SU-DHL-6 (cell line): ENCODE measurements at regions not wholly inside any gene's neighbourhood (a gene's known extent, or its start where the extent isn't known, plus 50 kb on each side); places are given as distances from the start of the nearest gene placed in this dataset.

Experiments
- H2AFZ ChIP-seq: fragments of 200-600 bp; sonication (generic); 2 replicates; pipeline ENCODE4 v1.6.1; 2014; ENCODE audit warnings: low read depth, mild to moderate bottlenecking, moderate library complexity, mixed read lengths, antibody characterized with exemption, low read length; ENCODE audit not compliant: severe bottlenecking
- H3F3A ChIP-seq: fragments of 200-600 bp; shearing (Covaris generic); 2 replicates; pipeline ENCODE4 v1.6.0; 2016; ENCODE audit warnings: antibody characterized with exemption, mild to moderate bottlenecking; ENCODE audit not compliant: insufficient read depth
- H3K27ac ChIP-seq: fragments of 200-600 bp; sonication (generic); 2 replicates; pipeline ENCODE4 v1.5.1; 2016; ENCODE audit warnings: low read depth, mild to moderate bottlenecking, low read length, moderate library complexity, mixed read lengths
- H3K27me3 ChIP-seq: fragments of 200-600 bp; sonication (generic), shearing (Covaris generic); 2 replicates; pipeline ENCODE4 v1.6.0; 2014; ENCODE audit warnings: mild to moderate bottlenecking, low read length
- H3K36me3 ChIP-seq: fragments of 200-600 bp; sonication (generic); 2 replicates; pipeline ENCODE4 v1.6.1; 2014; ENCODE audit warnings: mild to moderate bottlenecking, low read length, mixed read lengths
- H3K4me2 ChIP-seq: fragments of 300-600, 200-600 bp; shearing (Covaris generic), sonication (generic); 2 replicates; pipeline ENCODE4 v1.6.0; 2014; ENCODE audit warnings: low read length, low read depth, mild to moderate bottlenecking; ENCODE audit not compliant: poor library complexity, severe bottlenecking
- H3K4me3 ChIP-seq: fragments of 200-600 bp; sonication (generic); 2 replicates; pipeline ENCODE4 v1.5.1; 2014; ENCODE audit warnings: antibody characterized with exemption, low read length, mild to moderate bottlenecking, mixed read lengths; ENCODE audit not compliant: insufficient read depth, poor library complexity, severe bottlenecking
- H3K79me2 ChIP-seq: fragments of 200-600 bp; sonication (generic); 2 replicates; pipeline ENCODE4 v1.6.1; 2014; ENCODE audit warnings: mild to moderate bottlenecking, low read length, moderate library complexity; ENCODE audit not compliant: insufficient read depth
- H3K9ac ChIP-seq: fragments of 200-600 bp; sonication (generic); 2 replicates; pipeline ENCODE4 v1.7.0; 2014; ENCODE audit warnings: mild to moderate bottlenecking, low read length
- H3K9me2 ChIP-seq: fragments of 200-600 bp; sonication (generic); replicated peaks from 2 replicates; pipeline ENCODE4 v1.6.1; 2014; ENCODE audit warnings: low read length; ENCODE audit not compliant: insufficient read depth
- H3K9me3 ChIP-seq: fragments of 200-600 bp; sonication (generic); 2 replicates; pipeline ENCODE4 v1.6.1; 2014; ENCODE audit warnings: low read length, mixed read lengths; ENCODE audit not compliant: insufficient read depth
- H4K20me1 ChIP-seq: fragments of 200-600 bp; sonication (generic); 2 replicates; pipeline ENCODE4 v1.6.1; 2014; ENCODE audit warnings: low read depth, mild to moderate bottlenecking, antibody characterized with exemption, low read length, moderate library complexity, mixed read lengths
- EZH2phosphoT487 ChIP-seq: fragments of 200-600 bp; sonication (generic), shearing (Covaris generic); conservative IDR thresholded peaks from 2 replicates; pipeline ENCODE4 v1.6.1; 2018; ENCODE audit warnings: mild to moderate bottlenecking, antibody characterized with exemption, low read length, moderate library complexity, mixed read lengths
- TF ChIP-seq, protein P1 (sequence below): fragments of 200-600 bp; sonication (generic); IDR thresholded peaks from one replicate; pipeline ENCODE4 v1.5.1; 2017; ENCODE audit warnings: antibody characterized with exemption, mild to moderate bottlenecking, low read length, moderate library complexity; ENCODE audit not compliant: insufficient read depth, poor library complexity, severe bottlenecking

DNA sequence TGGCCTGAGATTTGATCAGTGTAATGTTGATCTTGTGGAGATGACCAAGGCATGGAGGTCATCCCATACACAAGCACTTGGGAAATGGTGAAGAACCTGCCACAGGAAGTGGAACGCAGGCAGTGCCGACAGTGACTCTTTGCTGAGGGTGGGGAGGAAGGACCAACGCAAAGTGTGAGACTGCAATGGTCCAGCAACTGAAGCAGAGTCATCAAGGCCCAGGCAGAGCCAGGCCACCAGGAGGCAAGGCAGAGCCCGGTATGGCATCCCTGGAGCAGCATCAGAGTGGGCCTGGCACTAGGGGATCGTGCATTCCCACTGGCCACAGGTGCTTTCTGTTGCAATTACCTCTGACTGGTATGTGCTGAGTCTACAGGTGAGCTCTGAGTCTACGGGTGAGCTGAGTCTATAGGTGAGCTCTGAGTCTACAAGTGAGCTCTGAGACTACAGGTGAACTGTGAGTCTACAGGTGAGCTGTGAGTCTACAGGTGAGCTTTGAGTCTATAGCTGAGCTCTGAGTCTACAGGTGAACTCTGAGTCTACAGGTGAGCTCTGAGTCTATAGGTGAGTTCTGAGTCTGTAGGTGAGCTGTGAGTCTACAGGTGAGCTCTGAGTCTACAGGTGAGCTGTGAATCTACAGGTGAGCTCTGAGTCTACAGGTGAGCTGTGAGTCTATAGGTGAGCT, 132.9 kb downstream of the KLF6 start:
- no peaks in the 10 kb centered on the region for H4K20me1 ChIP-seq
- no peak overlapping the region for H3K9ac ChIP-seq
- no peaks in the 10 kb centered on the region for H3K9me2 ChIP-seq
- no peak overlapping the region for H3K4me3 ChIP-seq
- TF ChIP-seq EZH2phosphoT487, result no peak
- TF ChIP-seq, protein P1, sequence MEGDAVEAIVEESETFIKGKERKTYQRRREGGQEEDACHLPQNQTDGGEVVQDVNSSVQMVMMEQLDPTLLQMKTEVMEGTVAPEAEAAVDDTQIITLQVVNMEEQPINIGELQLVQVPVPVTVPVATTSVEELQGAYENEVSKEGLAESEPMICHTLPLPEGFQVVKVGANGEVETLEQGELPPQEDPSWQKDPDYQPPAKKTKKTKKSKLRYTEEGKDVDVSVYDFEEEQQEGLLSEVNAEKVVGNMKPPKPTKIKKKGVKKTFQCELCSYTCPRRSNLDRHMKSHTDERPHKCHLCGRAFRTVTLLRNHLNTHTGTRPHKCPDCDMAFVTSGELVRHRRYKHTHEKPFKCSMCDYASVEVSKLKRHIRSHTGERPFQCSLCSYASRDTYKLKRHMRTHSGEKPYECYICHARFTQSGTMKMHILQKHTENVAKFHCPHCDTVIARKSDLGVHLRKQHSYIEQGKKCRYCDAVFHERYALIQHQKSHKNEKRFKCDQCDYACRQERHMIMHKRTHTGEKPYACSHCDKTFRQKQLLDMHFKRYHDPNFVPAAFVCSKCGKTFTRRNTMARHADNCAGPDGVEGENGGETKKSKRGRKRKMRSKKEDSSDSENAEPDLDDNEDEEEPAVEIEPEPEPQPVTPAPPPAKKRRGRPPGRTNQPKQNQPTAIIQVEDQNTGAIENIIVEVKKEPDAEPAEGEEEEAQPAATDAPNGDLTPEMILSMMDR, result no peak
- no peak overlapping the region for H3K27ac ChIP-seq
- H3K9me3 ChIP-seq, result no peaks in the 10 kb centered on the region
- H3F3A ChIP-seq, result no peaks in the 10 kb centered on the region
- no peaks in the 10 kb centered on the region for H3K27me3 ChIP-seq
- no peaks in the 10 kb centered on the region for H3K79me2 ChIP-seq
- no peak overlapping the region for H2AFZ ChIP-seq
- no peak overlapping the region for H3K4me2 ChIP-seq
- no peaks in the 10 kb centered on the region for H3K36me3 ChIP-seq

DNA sequence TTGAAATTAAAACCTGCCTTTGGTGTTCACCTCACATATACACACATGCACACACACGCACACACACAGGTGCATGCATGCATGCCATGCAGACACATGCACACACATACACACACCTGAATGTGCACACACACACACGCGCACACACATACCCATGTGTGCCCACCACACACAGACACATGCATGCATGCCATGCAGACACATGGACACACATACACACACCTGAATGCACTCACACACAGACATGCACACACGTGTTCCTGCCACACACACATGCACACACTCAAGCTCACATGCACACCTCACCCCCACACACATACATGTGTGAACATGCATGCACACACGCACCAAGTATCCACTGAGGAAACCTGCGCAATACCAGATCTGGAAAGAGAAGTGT, 136.4 kb downstream of the KLF6 start:
- H3K9me3 ChIP-seq, result no peaks in the 10 kb centered on the region
- no peaks in the 10 kb centered on the region for H3K9me2 ChIP-seq
- H3K4me2 ChIP-seq, result no peak overlapping the region
- H3K36me3 ChIP-seq, result no peaks in the 10 kb centered on the region
- H2AFZ ChIP-seq, result no peak overlapping the region
- H3K9ac ChIP-seq, result no peak overlapping the region
- TF ChIP-seq, protein P1, result no peak
- TF ChIP-seq EZH2phosphoT487, result no peak
- no peak overlapping the region for H3K4me3 ChIP-seq
- no peaks in the 10 kb centered on the region for H3K27me3 ChIP-seq
- H3K27ac ChIP-seq, result no peak overlapping the region
- H4K20me1 ChIP-seq, result no peaks in the 10 kb centered on the region
- no peaks in the 10 kb centered on the region for H3F3A ChIP-seq
- H3K79me2 ChIP-seq, result no peaks in the 10 kb centered on the region

DNA sequence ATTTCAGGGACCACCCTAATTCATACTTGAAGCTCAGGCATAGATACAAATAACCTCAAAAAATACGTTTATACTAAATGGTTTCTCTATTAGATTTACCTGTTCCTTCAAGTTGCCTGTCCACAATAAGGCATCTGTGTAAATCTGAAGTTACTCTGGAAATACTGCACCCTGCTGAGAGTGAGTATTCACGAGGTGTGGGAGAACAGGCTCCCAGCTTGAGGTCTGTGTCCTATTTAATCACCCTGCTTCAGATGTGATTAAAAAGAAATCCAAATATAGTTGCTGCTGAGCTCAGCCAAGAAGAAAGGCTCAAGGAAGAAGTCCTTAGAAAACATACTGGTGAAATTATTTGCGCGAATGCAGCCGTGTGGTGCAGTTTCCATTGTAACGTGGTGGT, 136.8 kb downstream of the KLF6 start:
- Histone ChIP-seq H3K27ac (no peak overlapping the region), H3K79me2 (no peaks in the 10 kb centered on the region), H3K27me3 (no peaks in the 10 kb centered on the region), H3F3A (no peaks in the 10 kb centered on the region), H3K4me2 (no peak overlapping the region), H2AFZ (no peak overlapping the region), H3K36me3 (no peaks in the 10 kb centered on the region), H3K9me3 (no peaks in the 10 kb centered on the region), H4K20me1 (no peaks in the 10 kb centered on the region), H3K4me3 (no peak overlapping the region), H3K9ac (no peak overlapping the region), H3K9me2 (no peaks in the 10 kb centered on the region)
- TF ChIP-seq, protein P1, result no peak
- TF ChIP-seq EZH2phosphoT487, result no peak
